Spleen (tissue), 11 donors: ENCODE measurements at regions not wholly inside any gene's neighbourhood (a gene's known extent, or its start where the extent isn't known, plus 50 kb on each side); places are given as distances from the start of the nearest gene placed in this dataset.

ENCODE experiments used
- DNase-seq: peaks from one replicate; pipeline ENCODE4 v3.0.0-alpha.2; 2020
- H3K27ac ChIP-seq, 8 donors: fragments of 200-600 bp; sonication (generic) in 7 of 8; 1 replicate in 4 of 8; 2 replicates in 4 of 8; pipeline versions ENCODE4 v1.5.0 to v1.8.0; 2016 to 2021; ENCODE audit warnings: inconsistent platforms in 4 of 8, mild to moderate bottlenecking in 4 of 8, moderate library complexity in 1 of 8
- H3K27me3 ChIP-seq, 7 donors: fragments of 200-600 bp; sonication (generic) in 6 of 7; replicated peaks in 1 of 7; 1 replicate in 4 of 7; 2 replicates in 3 of 7; pipeline versions ENCODE4 v1.5.0 to v1.8.0; 2016 to 2021; ENCODE audit warnings: inconsistent platforms in 3 of 7, mild to moderate bottlenecking in 1 of 7
- H3K36me3 ChIP-seq, 6 donors: fragments of 200-600 bp; sonication (generic) in 5 of 6; 1 replicate in 4 of 6; 2 replicates in 2 of 6; pipeline versions ENCODE4 v1.5.0 to v1.8.0; 2016 to 2021; ENCODE audit warnings: inconsistent platforms in 2 of 6
- H3K4me1 ChIP-seq, 6 donors: fragments of 200-600 bp; sonication (generic) in 5 of 6; 1 replicate in 3 of 6; 2 replicates in 3 of 6; pipeline versions ENCODE4 v1.5.0 to v1.8.0; 2016 to 2021; ENCODE audit warnings: inconsistent platforms in 3 of 6
- H3K4me3 ChIP-seq, 8 donors: fragments of 200-600 bp; sonication (generic) in 7 of 8; 1 replicate in 4 of 8; 2 replicates in 4 of 8; pipeline versions ENCODE4 v1.5.0 to v1.8.0; 2016 to 2021; ENCODE audit warnings: inconsistent platforms in 4 of 8, mild to moderate bottlenecking in 4 of 8, moderate library complexity in 2 of 8
- H3K9me3 ChIP-seq, 8 donors: fragments of 200-600 bp; sonication (generic) in 7 of 8; 1 replicate in 4 of 8; 2 replicates in 4 of 8; pipeline versions ENCODE4 v1.5.0 to v1.8.0; 2016 to 2021; ENCODE audit warnings: inconsistent platforms in 4 of 8
- POLR2A ChIP-seq, 3 donors: fragments of 450-650 bp; IDR thresholded peaks; one replicate each; pipeline ENCODE4 v1.5.1; 2017; ENCODE audit warnings: antibody characterized with exemption in 3 of 3, mild to moderate bottlenecking in 1 of 3
- POLR2AphosphoS5 ChIP-seq, 3 donors: sonication (generic); formaldehyde crosslinking; IDR thresholded peaks; one replicate each; pipeline ENCODE4 v1.5.1; 2017; ENCODE audit warnings: antibody characterized with exemption in 3 of 3
- WGBS, 5 donors: extraction: QIAGEN DNeasy Blood & Tissue Kit in 3 of 5; methylation state at CpG; one replicate each; pipeline versions ENCODE4 v1.1.5 to v1.1.7; 2013 to 2018; 5-methylcytosine and 5-hydroxymethylcytosine counted together
- intact Hi-C: fragments of 100-400 bp; cut with DNase I; formaldehyde crosslinking; loops from one replicate; pipeline ENCODE4 v1.15.0; 2023; ENCODE audit warnings: low total_unique reads
- TF ChIP-seq, protein P1 (sequence below), 11 experiments: fragments of 200-600 bp in 7 of 11; fragments of 450-650 bp in 4 of 11; sonication (generic) in 4 of 11; IDR thresholded peaks in 8 of 11; conservative IDR thresholded peaks in 3 of 11; 1 replicate in 7 of 11; 2 replicates in 4 of 11; pipeline versions ENCODE4 v1.4.0 to v1.8.0; 2016 to 2021; ENCODE audit warnings: antibody characterized with exemption in 11 of 11, inconsistent platforms in 4 of 11, mild to moderate bottlenecking in 1 of 11
- donor health status: healthy with polysubstance abuse.
- donor health status: DM: no; HTN: no; CAD: no; lungs with moderate emphysema.
- donor health status: DM: no; HTN: no; CAD: no.
- donor health status: Bipolar disorder and iron deficiency.
- donor health status: healthy.
- donor health status: DM: no; HTN: no; CAD: no.
- donor health status: DM: yes; HTN: yes; CAD: no.

DNA sequence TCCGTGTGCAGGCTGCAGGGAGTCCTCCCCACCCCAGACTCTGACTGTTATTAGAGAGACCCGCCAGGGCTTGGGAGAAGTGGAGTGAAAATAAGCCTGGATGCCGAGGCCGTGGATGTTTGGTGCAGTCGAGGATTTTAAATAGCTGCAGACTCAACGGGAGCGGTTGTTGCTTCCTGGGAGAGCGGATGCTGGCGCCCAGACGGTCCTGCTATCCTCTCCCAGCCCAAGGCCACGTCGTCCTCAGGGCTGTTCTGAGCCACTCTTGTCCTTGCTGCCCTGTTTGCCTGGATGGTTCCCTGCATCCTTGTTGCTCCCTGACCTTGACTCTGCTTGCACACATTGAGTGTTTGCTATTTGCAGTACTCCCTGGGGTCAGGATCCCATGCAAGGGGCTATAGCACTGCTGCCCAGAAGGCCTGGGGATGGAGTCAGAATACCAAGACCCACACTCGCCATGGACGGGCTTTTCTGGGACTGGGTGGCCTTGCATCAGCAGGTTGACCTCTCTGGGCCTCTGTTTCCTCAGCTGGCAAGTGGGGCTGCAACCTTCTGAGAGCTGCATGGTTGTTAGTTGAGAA is 205.3 kb upstream of the C1orf174 start:
- no peak for TF ChIP-seq POLR2AphosphoS5 (IDR thresholded peaks at IDR 0.05)
- no peak for TF ChIP-seq POLR2A (IDR thresholded peaks at IDR 0.05)
- TF ChIP-seq, protein P1, sequence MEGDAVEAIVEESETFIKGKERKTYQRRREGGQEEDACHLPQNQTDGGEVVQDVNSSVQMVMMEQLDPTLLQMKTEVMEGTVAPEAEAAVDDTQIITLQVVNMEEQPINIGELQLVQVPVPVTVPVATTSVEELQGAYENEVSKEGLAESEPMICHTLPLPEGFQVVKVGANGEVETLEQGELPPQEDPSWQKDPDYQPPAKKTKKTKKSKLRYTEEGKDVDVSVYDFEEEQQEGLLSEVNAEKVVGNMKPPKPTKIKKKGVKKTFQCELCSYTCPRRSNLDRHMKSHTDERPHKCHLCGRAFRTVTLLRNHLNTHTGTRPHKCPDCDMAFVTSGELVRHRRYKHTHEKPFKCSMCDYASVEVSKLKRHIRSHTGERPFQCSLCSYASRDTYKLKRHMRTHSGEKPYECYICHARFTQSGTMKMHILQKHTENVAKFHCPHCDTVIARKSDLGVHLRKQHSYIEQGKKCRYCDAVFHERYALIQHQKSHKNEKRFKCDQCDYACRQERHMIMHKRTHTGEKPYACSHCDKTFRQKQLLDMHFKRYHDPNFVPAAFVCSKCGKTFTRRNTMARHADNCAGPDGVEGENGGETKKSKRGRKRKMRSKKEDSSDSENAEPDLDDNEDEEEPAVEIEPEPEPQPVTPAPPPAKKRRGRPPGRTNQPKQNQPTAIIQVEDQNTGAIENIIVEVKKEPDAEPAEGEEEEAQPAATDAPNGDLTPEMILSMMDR (IDR thresholded peaks at IDR 0.05 in 8 of 11, conservative IDR thresholded peaks at IDR 0.05 in 3 of 11): no peak
- Histone ChIP-seq H3K9me3 (peaks cover 0 to 4% (median 0%) of the 10 kb centered on the region in 8 donors), H3K4me1 (no peaks in the 10 kb centered on the region), H3K27me3 (peaks cover 0 to 23% (median 4%) of the 10 kb centered on the region in 7 donors), H3K27ac (no peak overlapping the region), H3K36me3 (no peaks in the 10 kb centered on the region), H3K4me3 (no peak overlapping the region)
- 76 to 86% (median 79%) methylated on average over 14 of the region's 14 CpGs for WGBS, 5 donors
- DNase-seq: peak; percentile 42
- intact Hi-C loops: no loop called here

- intact Hi-C loops: no loop called here
- 69 to 87% (median 78%) methylated on average over 10 of the region's 10 CpGs for WGBS, 5 donors
- TF ChIP-seq POLR2A (IDR thresholded peaks at IDR 0.05) (no peak), POLR2AphosphoS5 (IDR thresholded peaks at IDR 0.05) (no peak)
- TF ChIP-seq, protein P1 (IDR thresholded peaks at IDR 0.05 in 8 of 11, conservative IDR thresholded peaks at IDR 0.05 in 3 of 11): no peak
These were observed 206.7 kb upstream of the C1orf174 start for GRCh38 chr1:4106731-4107130.

GRCh38 chr1:4107291-4107690 is 207.2 kb upstream of the C1orf174 start:
- peak; percentile 44 for DNase-seq
- Histone ChIP-seq H3K36me3 (no peaks in the 10 kb centered on the region), H3K4me3 (no peak overlapping the region), H3K4me1 (no peaks in the 10 kb centered on the region), H3K9me3 (peaks cover 0 to 5% (median 0%) of the 10 kb centered on the region in 8 donors), H3K27ac (no peak overlapping the region), H3K27me3 (peaks cover 0 to 10% (median 0%) of the 10 kb centered on the region in 7 donors)
- intact Hi-C loops: no loop called here
- TF ChIP-seq POLR2AphosphoS5 (IDR thresholded peaks at IDR 0.05): no peak
- TF ChIP-seq, protein P1 (IDR thresholded peaks at IDR 0.05 in 8 of 11, conservative IDR thresholded peaks at IDR 0.05 in 3 of 11): no peak
- no peak for TF ChIP-seq POLR2A (IDR thresholded peaks at IDR 0.05)
- WGBS, 5 donors: 88 to 95% (median 92%) methylated on average over 8 of the region's 8 CpGs

More at GRCh38 chr1:4106731-4107130, 206.7 kb upstream of the C1orf174 start:
- Histone ChIP-seq H3K4me3 (no peak overlapping the region), H3K27ac (no peak overlapping the region), H3K9me3 (peaks cover 0 to 4% (median 0%) of the 10 kb centered on the region in 8 donors), H3K4me1 (no peaks in the 10 kb centered on the region), H3K27me3 (peaks cover 0 to 13% (median 0%) of the 10 kb centered on the region in 7 donors), H3K36me3 (no peaks in the 10 kb centered on the region)
- DNase-seq: peak; percentile 47

- H3K27me3 ChIP-seq: peaks cover 0 to 10% (median 0%) of the 10 kb centered on the region in 7 donors
- peaks cover 0 to 16% (median 3%) of the 10 kb centered on the region in 8 donors for H3K9me3 ChIP-seq
- intact Hi-C loops: no loop called here
- no peak overlapping the region for H3K4me3 ChIP-seq
- no peak overlapping the region for H3K27ac ChIP-seq
- peak; percentile 36 for DNase-seq
- WGBS, 5 donors: 43 to 54% (median 49%) methylated on average over 9 to 10 of the region's 10 CpGs
- H3K4me1 ChIP-seq: no peaks in the 10 kb centered on the region
- no peaks in the 10 kb centered on the region for H3K36me3 ChIP-seq
- TF ChIP-seq POLR2AphosphoS5 (IDR thresholded peaks at IDR 0.05): no peak
- TF ChIP-seq, protein P1 (IDR thresholded peaks at IDR 0.05 in 8 of 11, conservative IDR thresholded peaks at IDR 0.05 in 3 of 11): no peak
- no peak for TF ChIP-seq POLR2A (IDR thresholded peaks at IDR 0.05)
These were observed 208.3 kb upstream of the C1orf174 start for GRCh38 chr1:4108331-4108730.
